ENCODE measurements at regions not wholly inside any gene's neighbourhood (a gene's known extent, or its start where the extent isn't known, plus 50 kb on each side); places are given as distances from the start of the nearest gene placed in this dataset.

DNA sequence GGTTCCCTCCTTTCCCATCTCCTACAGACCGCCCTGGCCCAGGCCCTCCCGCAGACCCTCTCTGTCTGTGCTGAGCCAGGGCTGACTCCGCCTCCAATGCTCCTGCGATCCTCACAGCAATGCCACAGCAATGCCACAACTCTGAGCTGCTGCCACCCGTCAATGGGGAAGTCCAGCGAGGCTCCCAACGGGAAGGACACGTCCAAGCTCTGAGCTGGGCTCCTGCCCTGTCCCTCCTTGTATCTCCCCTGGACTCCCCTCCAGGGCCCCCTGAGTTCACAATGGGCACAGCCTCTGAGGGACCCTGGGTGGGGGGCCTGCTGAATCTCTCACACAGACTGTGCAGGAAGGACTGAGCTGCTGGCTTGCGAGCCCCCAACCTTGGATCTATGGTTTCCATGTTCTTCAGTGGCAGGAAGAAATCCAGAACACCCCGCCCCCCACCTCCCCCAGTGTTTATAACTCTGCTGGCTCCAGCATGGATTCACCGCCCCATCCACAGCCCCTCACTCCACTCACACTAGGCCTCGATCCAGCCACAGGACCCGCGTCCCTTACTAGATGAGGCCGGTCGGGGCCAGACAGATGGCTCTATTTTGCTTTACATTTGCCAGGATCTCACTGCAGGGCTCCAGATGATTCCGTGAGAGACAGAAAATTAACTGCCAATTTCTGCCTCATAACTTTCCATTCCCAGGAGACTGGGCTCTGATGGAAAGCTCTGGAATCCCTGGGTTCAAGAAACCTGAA lies 338.0 kb downstream of the MATN1 start:
- TF ChIP-seq, protein P1, sequence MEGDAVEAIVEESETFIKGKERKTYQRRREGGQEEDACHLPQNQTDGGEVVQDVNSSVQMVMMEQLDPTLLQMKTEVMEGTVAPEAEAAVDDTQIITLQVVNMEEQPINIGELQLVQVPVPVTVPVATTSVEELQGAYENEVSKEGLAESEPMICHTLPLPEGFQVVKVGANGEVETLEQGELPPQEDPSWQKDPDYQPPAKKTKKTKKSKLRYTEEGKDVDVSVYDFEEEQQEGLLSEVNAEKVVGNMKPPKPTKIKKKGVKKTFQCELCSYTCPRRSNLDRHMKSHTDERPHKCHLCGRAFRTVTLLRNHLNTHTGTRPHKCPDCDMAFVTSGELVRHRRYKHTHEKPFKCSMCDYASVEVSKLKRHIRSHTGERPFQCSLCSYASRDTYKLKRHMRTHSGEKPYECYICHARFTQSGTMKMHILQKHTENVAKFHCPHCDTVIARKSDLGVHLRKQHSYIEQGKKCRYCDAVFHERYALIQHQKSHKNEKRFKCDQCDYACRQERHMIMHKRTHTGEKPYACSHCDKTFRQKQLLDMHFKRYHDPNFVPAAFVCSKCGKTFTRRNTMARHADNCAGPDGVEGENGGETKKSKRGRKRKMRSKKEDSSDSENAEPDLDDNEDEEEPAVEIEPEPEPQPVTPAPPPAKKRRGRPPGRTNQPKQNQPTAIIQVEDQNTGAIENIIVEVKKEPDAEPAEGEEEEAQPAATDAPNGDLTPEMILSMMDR (IDR thresholded peaks at IDR 0.05) = no peak
- no peak for TF ChIP-seq POLR2A (IDR thresholded peaks at IDR 0.05)
- no peak for TF ChIP-seq POLR2AphosphoS5 (IDR thresholded peaks at IDR 0.05)
